Suprapubic skin (tissue), 3 donors: ENCODE measurements at regions not wholly inside any gene's neighbourhood (a gene's known extent, or its start where the extent isn't known, plus 50 kb on each side); places are given as distances from the start of the nearest gene placed in this dataset.

ENCODE experiments used
- POLR2A ChIP-seq, 2 donors: fragments of 450-650 bp; IDR thresholded peaks; one replicate each; pipeline ENCODE4 v1.6.1; 2017; ENCODE audit warnings: antibody characterized with exemption in 2 of 2, mild to moderate bottlenecking in 2 of 2, moderate library complexity in 2 of 2
- TF ChIP-seq, protein P1 (sequence below), 2 donors: fragments of 200-600 bp in 1 of 2; fragments of 450-650 bp in 1 of 2; sonication (generic) in 1 of 2; IDR thresholded peaks; one replicate each; pipeline ENCODE4 v1.5.1; 2016 to 2019; ENCODE audit warnings: antibody characterized with exemption in 2 of 2, mild to moderate bottlenecking in 1 of 2, moderate library complexity in 1 of 2

DNA sequence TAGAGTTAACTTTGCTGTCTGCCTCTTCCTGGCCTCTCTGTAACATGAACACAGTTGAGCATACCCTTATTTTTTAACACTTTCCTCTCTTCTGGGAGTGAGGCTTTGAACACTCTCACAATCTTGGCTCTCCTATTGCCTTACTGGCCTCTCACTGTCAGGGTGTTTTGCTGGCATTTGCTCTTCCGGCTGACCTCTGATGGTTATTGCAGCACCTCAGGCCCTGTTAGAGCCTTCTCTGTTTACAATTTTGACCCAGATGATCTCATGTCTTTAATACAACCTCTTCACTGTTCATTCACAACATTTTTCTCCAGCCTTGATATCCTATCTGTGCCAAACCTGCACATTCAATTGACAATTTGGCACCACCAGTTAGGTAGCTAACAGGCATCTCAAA, 357.8 kb upstream of the USP15 start:
- no peak for TF ChIP-seq POLR2A (IDR thresholded peaks at IDR 0.05)
- TF ChIP-seq, protein P1, sequence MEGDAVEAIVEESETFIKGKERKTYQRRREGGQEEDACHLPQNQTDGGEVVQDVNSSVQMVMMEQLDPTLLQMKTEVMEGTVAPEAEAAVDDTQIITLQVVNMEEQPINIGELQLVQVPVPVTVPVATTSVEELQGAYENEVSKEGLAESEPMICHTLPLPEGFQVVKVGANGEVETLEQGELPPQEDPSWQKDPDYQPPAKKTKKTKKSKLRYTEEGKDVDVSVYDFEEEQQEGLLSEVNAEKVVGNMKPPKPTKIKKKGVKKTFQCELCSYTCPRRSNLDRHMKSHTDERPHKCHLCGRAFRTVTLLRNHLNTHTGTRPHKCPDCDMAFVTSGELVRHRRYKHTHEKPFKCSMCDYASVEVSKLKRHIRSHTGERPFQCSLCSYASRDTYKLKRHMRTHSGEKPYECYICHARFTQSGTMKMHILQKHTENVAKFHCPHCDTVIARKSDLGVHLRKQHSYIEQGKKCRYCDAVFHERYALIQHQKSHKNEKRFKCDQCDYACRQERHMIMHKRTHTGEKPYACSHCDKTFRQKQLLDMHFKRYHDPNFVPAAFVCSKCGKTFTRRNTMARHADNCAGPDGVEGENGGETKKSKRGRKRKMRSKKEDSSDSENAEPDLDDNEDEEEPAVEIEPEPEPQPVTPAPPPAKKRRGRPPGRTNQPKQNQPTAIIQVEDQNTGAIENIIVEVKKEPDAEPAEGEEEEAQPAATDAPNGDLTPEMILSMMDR (IDR thresholded peaks at IDR 0.05), result no peak
